H1 (cell line): ENCODE measurements at regions not wholly inside any gene's neighbourhood (a gene's known extent, or its start where the extent isn't known, plus 50 kb on each side); places are given as distances from the start of the nearest gene placed in this dataset.

ENCODE experiments used
- CTCF ChIA-PET: fragments of 300-600 bp; sonication (Branson Sonifier 250); formaldehyde crosslinking; loops from one replicate; lab custom pipeline; 2021; ENCODE audit not compliant: partially characterized antibody; lab: Charles Lee
- POLR2A ChIA-PET: fragments of 300-600 bp; sonication (Branson Sonifier 250); formaldehyde crosslinking; loops from one replicate; lab custom pipeline; 2021; ENCODE audit warnings: inconsistent platforms; ENCODE audit not compliant: partially characterized antibody; lab: Charles Lee
- DNase-seq, 2 experiments: peaks; one replicate each; pipeline versions ENCODE4 v3.0.0 to v3.0.0-alpha.2; 2010 to 2022; ENCODE audit warnings: low spot score in 2 of 2, low read depth in 1 of 2, mixed read lengths in 1 of 2
- FAIRE-seq: peaks from 2 replicates; lab custom pipeline; 2011; peaks lifted over from hg19 to GRCh38; lab: Jason Lieb, UNC
- H2AFZ ChIP-seq: 2 replicates; pipeline ENCODE4 v1.8.1; 2012; ENCODE audit warnings: low read length, inconsistent platforms
- H2AK5ac ChIP-seq: 2 replicates; pipeline ENCODE4 v1.6.1; 2013; ENCODE audit warnings: low read depth, low read length
- H2BK120ac ChIP-seq: replicated peaks from 2 replicates; pipeline ENCODE3; 2013; ENCODE audit warnings: low read depth, low read length, inconsistent platforms
- H2BK12ac ChIP-seq: 2 replicates; pipeline ENCODE4 v1.6.1; 2013; ENCODE audit warnings: low read depth, low read length
- H2BK15ac ChIP-seq: 2 replicates; pipeline ENCODE4 v1.6.1; 2013; ENCODE audit warnings: low read length
- H2BK20ac ChIP-seq: 2 replicates; pipeline ENCODE4 v1.6.1; 2013; ENCODE audit warnings: low read length
- H2BK5ac ChIP-seq: 2 replicates; pipeline ENCODE4 v1.6.1; 2013; ENCODE audit warnings: low read depth, low read length
- H3K14ac ChIP-seq: 2 replicates; pipeline ENCODE4 v1.6.1; 2013; ENCODE audit warnings: inconsistent platforms; ENCODE audit not compliant: insufficient read length
- H3K18ac ChIP-seq: 2 replicates; pipeline ENCODE4 v1.6.1; 2013; ENCODE audit warnings: low read length; ENCODE audit errors: extremely low read depth
- H3K23ac ChIP-seq: 2 replicates; pipeline ENCODE4 v1.6.1; 2013; ENCODE audit warnings: inconsistent platforms; ENCODE audit not compliant: insufficient read length
- H3K23me2 ChIP-seq: 2 replicates; pipeline ENCODE4 v1.6.1; 2013; ENCODE audit warnings: low read depth, low read length
- H3K27ac ChIP-seq: 2 replicates; pipeline ENCODE4 v1.6.1; 2011; ENCODE audit warnings: low read depth, low read length, inconsistent platforms
- H3K27me3 ChIP-seq, 4 experiments: replicated peaks in 1 of 4; 1 replicate in 1 of 4; 2 replicates in 3 of 4; pipeline versions ENCODE4 v1.6.1 to v1.8.1; 2011 to 2013; ENCODE audit warnings: low read length in 3 of 4, mild to moderate bottlenecking in 3 of 4, inconsistent platforms in 2 of 4, mixed read lengths in 2 of 4, moderate library complexity in 1 of 4; ENCODE audit not compliant: control insufficient read depth in 3 of 4, insufficient read depth in 3 of 4; ENCODE audit errors: extremely low read depth in 1 of 4
- H3K36me3 ChIP-seq, 4 experiments: 2 replicates each; pipeline versions ENCODE4 v1.6.1 to v1.8.1; 2011 to 2013; ENCODE audit warnings: mild to moderate bottlenecking in 4 of 4, low read length in 3 of 4, moderate library complexity in 2 of 4, control low read depth in 1 of 4, inconsistent platforms in 1 of 4; ENCODE audit not compliant: insufficient read depth in 4 of 4, control insufficient read depth in 2 of 4
- H3K4ac ChIP-seq: replicated peaks from 2 replicates; pipeline ENCODE3; 2013; ENCODE audit warnings: low read length, low read depth, mixed read lengths, inconsistent platforms; ENCODE audit not compliant: insufficient read length
- H3K4me1 ChIP-seq, 4 experiments: replicated peaks in 1 of 4; 1 replicate in 1 of 4; 2 replicates in 3 of 4; pipeline versions ENCODE4 v1.6.1 to v1.8.1; 2011 to 2013; ENCODE audit warnings: low read length in 3 of 4, inconsistent platforms in 2 of 4, mixed read lengths in 1 of 4; ENCODE audit not compliant: insufficient read depth in 4 of 4, control insufficient read depth in 3 of 4
- H3K4me2 ChIP-seq, 2 experiments: 2 replicates each; pipeline versions ENCODE4 v1.6.1 to v1.8.1; 2011 to 2013; ENCODE audit warnings: low read depth in 2 of 2, low read length in 2 of 2, control low read depth in 1 of 2, inconsistent platforms in 1 of 2, mild to moderate bottlenecking in 1 of 2; ENCODE audit not compliant: insufficient read depth in 1 of 2
- H3K4me3 ChIP-seq, 4 experiments: fragments of 200-600, 300-600 bp in 1 of 4; sonication (generic), shearing (Covaris generic), sonication (Bioruptor Twin) in 1 of 4; 2 replicates each; pipeline versions ENCODE4 v1.5.1 to v1.8.1; 2011 to 2016; ENCODE audit warnings: low read length in 4 of 4, low read depth in 3 of 4, control low read depth in 2 of 4, inconsistent platforms in 2 of 4, mild to moderate bottlenecking in 2 of 4, mixed read lengths in 1 of 4, moderate library complexity in 1 of 4; ENCODE audit not compliant: insufficient read depth in 2 of 4; ENCODE audit errors: extremely low read depth in 1 of 4
- H3K56ac ChIP-seq: replicated peaks from 2 replicates; pipeline ENCODE3; 2013; ENCODE audit warnings: low read depth, mild to moderate bottlenecking, mixed read lengths, low read length, inconsistent platforms; ENCODE audit not compliant: insufficient read length
- H3K79me1 ChIP-seq: 2 replicates; pipeline ENCODE4 v1.6.1; 2013; ENCODE audit warnings: low read depth, low read length, control low read depth
- H3K79me2 ChIP-seq, 2 experiments: 2 replicates each; pipeline versions ENCODE4 v1.6.1 to v1.8.1; 2012 to 2013; ENCODE audit warnings: low read length in 2 of 2, mild to moderate bottlenecking in 2 of 2, inconsistent platforms in 1 of 2; ENCODE audit not compliant: insufficient read depth in 2 of 2, control insufficient read depth in 1 of 2
- H3K9ac ChIP-seq, 4 experiments: replicated peaks in 1 of 4; 1 replicate in 1 of 4; 2 replicates in 3 of 4; pipeline versions ENCODE4 v1.6.1 to v1.8.1; 2011 to 2013; ENCODE audit warnings: low read depth in 3 of 4, low read length in 3 of 4, control low read depth in 2 of 4, mild to moderate bottlenecking in 2 of 4, moderate library complexity in 2 of 4, inconsistent platforms in 1 of 4; ENCODE audit errors: extremely low read depth in 1 of 4
- H3K9me3 ChIP-seq, 2 experiments: 2 replicates each; pipeline versions ENCODE4 v1.6.1 to v1.8.1; 2012 to 2013; ENCODE audit warnings: mild to moderate bottlenecking in 2 of 2, moderate library complexity in 2 of 2, control low read depth in 1 of 2, inconsistent platforms in 1 of 2, low read depth in 1 of 2, low read length in 1 of 2, mixed read lengths in 1 of 2; ENCODE audit not compliant: insufficient read depth in 2 of 2
- H4K20me1 ChIP-seq, 2 experiments: replicated peaks in 1 of 2; 2 replicates each; pipeline versions ENCODE3 to v1.8.1; 2011 to 2013; ENCODE audit warnings: inconsistent platforms in 2 of 2, low read length in 2 of 2, mild to moderate bottlenecking in 1 of 2; ENCODE audit not compliant: insufficient read depth in 2 of 2, control insufficient read depth in 1 of 2
- H4K5ac ChIP-seq: 2 replicates; pipeline ENCODE4 v1.6.1; 2013; ENCODE audit warnings: low read length, low read depth, mixed read lengths, inconsistent platforms; ENCODE audit not compliant: insufficient read length
- H4K8ac ChIP-seq: 2 replicates; pipeline ENCODE4 v1.8.0; 2013; ENCODE audit warnings: mild to moderate bottlenecking, moderate library complexity, low read length, inconsistent platforms; ENCODE audit not compliant: insufficient read depth; ENCODE audit errors: extremely low read depth
- H4K91ac ChIP-seq: replicated peaks from 2 replicates; pipeline ENCODE3; 2013; ENCODE audit warnings: low read length, mixed read lengths, inconsistent platforms; ENCODE audit not compliant: insufficient read length
- BACH1 ChIP-seq: IDR thresholded peaks from 2 replicates; pipeline ENCODE4 v1.6.1; 2012; ENCODE audit warnings: low read length, improper control_type of control experiment
- BCL11A ChIP-seq, 2 experiments: IDR thresholded peaks; one replicate each; pipeline ENCODE4 v1.6.1; 2011; ENCODE audit warnings: low read depth in 2 of 2, low read length in 2 of 2, mild to moderate bottlenecking in 2 of 2
- CTBP2 ChIP-seq: IDR thresholded peaks from 2 replicates; pipeline ENCODE4 v1.7.0; 2011; ENCODE audit warnings: borderline replicate concordance, mild to moderate bottlenecking, moderate library complexity, mixed read lengths, low read length; ENCODE audit not compliant: insufficient read depth, insufficient read length
- KDM5A ChIP-seq: fragments of 200-600 bp; IDR thresholded peaks from 2 replicates; pipeline ENCODE4 v1.7.1; 2012; ENCODE audit warnings: mild to moderate bottlenecking, low read length, inconsistent platforms, mixed read lengths
- SIN3A ChIP-seq, 2 experiments: IDR thresholded peaks in 1 of 2; conservative IDR thresholded peaks in 1 of 2; 2 replicates each; pipeline ENCODE4 v1.6.1; 2011 to 2012; ENCODE audit warnings: low read length in 2 of 2, improper control_type of control experiment in 1 of 2, low read depth in 1 of 2, mild to moderate bottlenecking in 1 of 2
- TEAD4 ChIP-seq: IDR thresholded peaks from 2 replicates; pipeline ENCODE4 v1.6.1; 2012; ENCODE audit warnings: low read depth, low read length, inconsistent platforms, mixed read lengths
- USF2 ChIP-seq: IDR thresholded peaks from 2 replicates; pipeline ENCODE4 v1.6.1; 2011; ENCODE audit warnings: low read length, improper control_type of control experiment
- WGBS, 2 experiments: shearing (Covaris generic) in 1 of 2; methylation state at CpG; one replicate each; pipeline versions ENCODE4 v1.1.6 to v1.1.7; 2013 to 2015; ENCODE audit warnings: low lambda C conversion rate in 2 of 2, mixed read lengths in 2 of 2, inconsistent platforms in 1 of 2, low coverage in 1 of 2, missing lambda C conversion rate in 1 of 2; ENCODE audit not compliant: insufficient replicate concordance in 2 of 2, insufficient coverage in 1 of 2, insufficient read length in 1 of 2; ENCODE audit errors: extremely low coverage in 1 of 2, missing lambda C conversion rate in 1 of 2; 5-methylcytosine and 5-hydroxymethylcytosine counted together

GRCh38 chr16:85483424-85483823 is 129.7 kb upstream of the GSE1 start:
- Histone ChIP-seq H2BK120ac (no peak overlapping the region), H3K79me2 (no peaks in the 10 kb centered on the region), H2BK5ac (no peak overlapping the region), H2AK5ac (no peak overlapping the region), H2BK20ac (no peak overlapping the region), H2AFZ (no peak overlapping the region), H3K79me1 (no peaks in the 10 kb centered on the region; the same call in 1 of the 2 replicates), H3K27ac (no peak overlapping the region), H3K4ac (no peak overlapping the region), H3K4me3 (no peak overlapping the region), H3K23ac (no peak overlapping the region), H3K56ac (no peak overlapping the region), H3K27me3 (no peaks in the 10 kb centered on the region), H3K9ac (no peak overlapping the region), H2BK15ac (0 out of 2 replicates have a peak overlapping the region, but pooled peaks have one; percentile 53), H3K23me2 (no peaks in the 10 kb centered on the region), H4K8ac (no peak overlapping the region; the same call in 1 of the 2 replicates), H3K18ac (no peak overlapping the region), H3K4me1 (peaks cover 0 to 4% (median 0%) of the 10 kb centered on the region in 4 experiments; a peak in 3 of 7 replicates), H4K5ac (no peak overlapping the region), H2BK12ac (no peak overlapping the region), H3K14ac (no peak overlapping the region), H3K9me3 (no peaks in the 10 kb centered on the region), H4K91ac (no peak overlapping the region), H3K4me2 (no peak overlapping the region), H3K36me3 (no peaks in the 10 kb centered on the region), H4K20me1 (peaks cover 0 to 1% of the 10 kb centered on the region in 2 experiments)
- FAIRE-seq (no peak), DNase-seq (no peak)
- TF ChIP-seq BCL11A (IDR thresholded peaks at IDR 0.05; ENCODE audit: low read depth in 2 of 2, low read length in 2 of 2) (no peak), KDM5A (no peak), USF2 (no peak), BACH1 (no peak), TEAD4 (no peak), SIN3A (conservative IDR thresholded peaks at IDR 0.05 in 1 of 2, IDR thresholded peaks at IDR 0.05 in 1 of 2; ENCODE audit: low read depth in 1 of 2, low read length in 2 of 2) (no peak), CTBP2 (no peak)
- CTCF ChIA-PET = interaction anchor here (1.2 to 18.6 kb wide), 6 partner anchors 9 to 70 kb away, joined by 3 to 277 read pairs (median 10); no protein-coding TSS in a partner anchor
- POLR2A ChIA-PET = no interaction called here
- 89% methylated on average over 19 of the region's 19 CpGs; no CpG with 5 or more reads in 1 of the 2 experiments for WGBS, 2 experiments
